DND-41 (cell line): ENCODE measurements at regions not wholly inside any gene's neighbourhood (a gene's known extent, or its start where the extent isn't known, plus 50 kb on each side); places are given as distances from the start of the nearest gene placed in this dataset.

Experiments
- ATAC-seq: fragments of 200-7000 bp; cut with Tn5 transposase; 3 replicates; pipeline ENCODE4 v1.9.1; 2021; ENCODE audit warnings: low read depth; ENCODE audit not compliant: insufficient read depth
- DNase-seq: peaks from one replicate; pipeline ENCODE4 v3.0.0-alpha.2; 2020
- H2AFZ ChIP-seq: 2 replicates; pipeline ENCODE4 v1.6.0; 2012; ENCODE audit warnings: low read depth, low read length
- H3K27ac ChIP-seq: 2 replicates; pipeline ENCODE4 v1.5.1; 2012; ENCODE audit warnings: low read length, inconsistent platforms
- H3K27me3 ChIP-seq: fragments of 200-600 bp; sonication (generic); 2 replicates; pipeline ENCODE4 v1.6.0; 2012; ENCODE audit warnings: low read length, mild to moderate bottlenecking, inconsistent platforms; ENCODE audit not compliant: insufficient read depth, poor library complexity
- H3K36me3 ChIP-seq: 2 replicates; pipeline ENCODE4 v1.5.1; 2012; ENCODE audit warnings: low read length, inconsistent platforms; ENCODE audit not compliant: insufficient read depth
- H3K4me1 ChIP-seq: 2 replicates; pipeline ENCODE4 v1.5.1; 2012; ENCODE audit warnings: mild to moderate bottlenecking, low read length; ENCODE audit not compliant: insufficient read depth
- H3K4me2 ChIP-seq: 2 replicates; pipeline ENCODE4 v1.6.0; 2012; ENCODE audit warnings: mild to moderate bottlenecking, moderate library complexity, low read length, inconsistent platforms; ENCODE audit not compliant: insufficient read depth
- H3K4me3 ChIP-seq, 2 experiments: fragments of 200-600 bp in 1 of 2; shearing (Covaris generic) in 1 of 2; 2 replicates each; pipeline ENCODE4 v1.5.1; 2012 to 2016; ENCODE audit warnings: inconsistent platforms in 2 of 2, low read length in 2 of 2, mild to moderate bottlenecking in 2 of 2, low read depth in 1 of 2, moderate library complexity in 1 of 2
- H3K79me2 ChIP-seq: 2 replicates; pipeline ENCODE4 v1.6.0; 2012; ENCODE audit warnings: low read length, inconsistent platforms; ENCODE audit not compliant: insufficient read depth
- H3K9ac ChIP-seq: 2 replicates; pipeline ENCODE4 v1.6.0; 2012; ENCODE audit warnings: low read depth, mild to moderate bottlenecking, inconsistent platforms, low read length, moderate library complexity
- H3K9me3 ChIP-seq: 2 replicates; pipeline ENCODE4 v1.5.1; 2012; ENCODE audit warnings: low read length, moderate library complexity, mild to moderate bottlenecking, inconsistent platforms; ENCODE audit not compliant: insufficient read depth, severe bottlenecking
- H4K20me1 ChIP-seq: 2 replicates; pipeline ENCODE4 v1.6.0; 2012; ENCODE audit warnings: low read length; ENCODE audit not compliant: insufficient read depth
- EZH2 ChIP-seq: IDR thresholded peaks from 3 replicates; pipeline ENCODE4 v1.6.1; 2012; ENCODE audit warnings: borderline replicate concordance, low read depth, mild to moderate bottlenecking, moderate library complexity, low read length, inconsistent platforms; ENCODE audit not compliant: severe bottlenecking
- TF ChIP-seq, protein P1 (sequence below): IDR thresholded peaks from 2 replicates; pipeline ENCODE4 v1.5.1; 2012; ENCODE audit warnings: borderline replicate concordance, low read length, moderate library complexity, mild to moderate bottlenecking; ENCODE audit not compliant: poor library complexity, severe bottlenecking; ENCODE audit errors: extremely low read depth

DNA sequence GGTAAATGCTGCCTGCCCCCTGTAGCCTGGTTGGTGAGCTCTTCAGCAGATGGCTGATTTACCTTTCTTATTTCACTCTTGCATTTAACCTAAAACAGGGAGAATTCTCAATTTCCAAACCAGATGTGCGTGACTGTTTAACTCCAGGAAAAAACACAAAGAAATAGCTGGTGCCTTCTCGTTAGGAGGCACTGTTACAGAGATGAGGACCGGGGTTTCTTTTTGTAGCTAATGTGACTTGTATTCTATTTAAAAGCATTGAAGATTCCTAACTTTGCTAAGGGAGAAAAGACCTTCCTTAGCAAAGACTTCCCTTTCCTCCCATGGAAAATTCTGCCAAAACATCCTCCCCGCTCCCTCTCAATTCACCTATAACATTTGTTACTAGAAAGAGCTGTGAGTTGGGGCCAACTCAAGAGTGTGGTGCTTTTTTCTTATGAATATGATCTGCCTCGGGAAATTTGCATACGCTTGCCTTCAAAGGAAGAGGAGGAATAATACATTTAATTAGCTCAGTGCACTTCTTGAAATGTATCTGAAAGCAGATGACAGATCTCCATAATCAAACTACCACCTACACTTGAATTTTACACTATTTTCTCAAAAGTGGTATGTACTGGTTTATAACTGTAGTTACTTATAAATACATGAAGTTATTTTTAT is 102.0 kb upstream of the ARID2 start:
- no peaks in the 10 kb centered on the region for H4K20me1 ChIP-seq
- H3K4me2 ChIP-seq, result no peak overlapping the region
- H3K4me3 ChIP-seq, result no peak overlapping the region
- H3K36me3 ChIP-seq, result no peaks in the 10 kb centered on the region
- H2AFZ ChIP-seq, result no peak overlapping the region
- no peak overlapping the region for H3K9ac ChIP-seq
- ATAC-seq (no peak), DNase-seq (no peak)
- H3K4me1 ChIP-seq, result no peaks in the 10 kb centered on the region
- TF ChIP-seq EZH2, result no peak
- TF ChIP-seq, protein P1, sequence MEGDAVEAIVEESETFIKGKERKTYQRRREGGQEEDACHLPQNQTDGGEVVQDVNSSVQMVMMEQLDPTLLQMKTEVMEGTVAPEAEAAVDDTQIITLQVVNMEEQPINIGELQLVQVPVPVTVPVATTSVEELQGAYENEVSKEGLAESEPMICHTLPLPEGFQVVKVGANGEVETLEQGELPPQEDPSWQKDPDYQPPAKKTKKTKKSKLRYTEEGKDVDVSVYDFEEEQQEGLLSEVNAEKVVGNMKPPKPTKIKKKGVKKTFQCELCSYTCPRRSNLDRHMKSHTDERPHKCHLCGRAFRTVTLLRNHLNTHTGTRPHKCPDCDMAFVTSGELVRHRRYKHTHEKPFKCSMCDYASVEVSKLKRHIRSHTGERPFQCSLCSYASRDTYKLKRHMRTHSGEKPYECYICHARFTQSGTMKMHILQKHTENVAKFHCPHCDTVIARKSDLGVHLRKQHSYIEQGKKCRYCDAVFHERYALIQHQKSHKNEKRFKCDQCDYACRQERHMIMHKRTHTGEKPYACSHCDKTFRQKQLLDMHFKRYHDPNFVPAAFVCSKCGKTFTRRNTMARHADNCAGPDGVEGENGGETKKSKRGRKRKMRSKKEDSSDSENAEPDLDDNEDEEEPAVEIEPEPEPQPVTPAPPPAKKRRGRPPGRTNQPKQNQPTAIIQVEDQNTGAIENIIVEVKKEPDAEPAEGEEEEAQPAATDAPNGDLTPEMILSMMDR, result no peak
- no peaks in the 10 kb centered on the region for H3K27me3 ChIP-seq
- no peaks in the 10 kb centered on the region for H3K9me3 ChIP-seq
- no peak overlapping the region for H3K27ac ChIP-seq
- no peaks in the 10 kb centered on the region for H3K79me2 ChIP-seq

DNA sequence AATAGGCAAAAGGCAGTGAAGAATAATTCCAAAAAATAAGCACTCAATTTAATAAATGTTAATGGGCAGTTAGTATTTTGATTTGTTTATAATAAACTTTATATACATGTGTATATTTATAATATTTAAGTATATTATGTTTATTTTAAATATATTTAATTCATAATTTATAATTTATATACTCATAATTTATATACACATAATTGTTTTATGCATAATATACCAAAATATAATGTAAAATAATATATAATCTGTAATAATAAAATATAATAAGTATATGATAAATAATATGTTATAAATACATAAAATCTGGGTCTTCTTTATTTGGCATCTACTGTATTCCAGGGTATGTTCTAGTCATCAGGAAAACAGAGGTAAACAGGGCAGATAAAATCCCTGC is 100.2 kb upstream of the ARID2 start:
- no peak overlapping the region for H3K4me3 ChIP-seq
- no peak for ATAC-seq
- H3K9me3 ChIP-seq, result no peaks in the 10 kb centered on the region

DNA sequence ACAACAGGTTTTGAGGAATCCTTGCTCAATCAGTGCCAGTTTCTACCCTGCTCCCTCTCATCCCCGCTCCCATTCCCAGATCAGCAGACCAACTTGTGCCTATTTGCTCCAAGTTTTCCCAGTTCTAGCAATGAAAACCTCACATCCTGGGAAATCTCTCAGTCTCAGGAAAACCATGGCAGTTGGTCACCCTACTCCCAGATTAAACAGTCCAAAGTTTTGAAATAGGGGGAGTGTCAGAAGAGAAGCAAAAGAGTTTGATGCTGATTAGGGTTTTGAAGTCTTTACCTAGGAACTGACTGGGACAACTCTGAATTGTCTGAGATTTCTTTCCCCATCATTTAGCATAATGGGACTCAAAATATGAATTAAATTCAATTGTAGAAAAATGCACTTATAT is 95.8 kb upstream of the ARID2 start:
- Histone ChIP-seq H2AFZ (no peak overlapping the region), H3K36me3 (no peaks in the 10 kb centered on the region), H3K9me3 (no peaks in the 10 kb centered on the region), H4K20me1 (no peaks in the 10 kb centered on the region), H3K4me1 (peaks cover 10% of the 10 kb centered on the region), H3K9ac (no peak overlapping the region), H3K4me2 (no peak overlapping the region), H3K27me3 (no peaks in the 10 kb centered on the region), H3K79me2 (no peaks in the 10 kb centered on the region), H3K4me3 (no peak overlapping the region), H3K27ac (no peak overlapping the region)
- ATAC-seq, result no peak
- TF ChIP-seq EZH2, result no peak
- TF ChIP-seq, protein P1, result no peak
- no peak for DNase-seq

More for the DNA sequence above, 100.2 kb upstream of the ARID2 start:
- Histone ChIP-seq H2AFZ (no peak overlapping the region), H3K27me3 (no peaks in the 10 kb centered on the region), H3K4me2 (no peak overlapping the region), H3K9ac (no peak overlapping the region), H3K79me2 (no peaks in the 10 kb centered on the region), H3K27ac (no peak overlapping the region), H3K4me1 (no peaks in the 10 kb centered on the region), H4K20me1 (no peaks in the 10 kb centered on the region), H3K36me3 (no peaks in the 10 kb centered on the region)
- no peak for DNase-seq
- TF ChIP-seq, protein P1, result no peak
- no peak for TF ChIP-seq EZH2
